HEK293T (cell line): ENCODE measurements at regions not wholly inside any gene's neighbourhood (a gene's known extent, or its start where the extent isn't known, plus 50 kb on each side); places are given as distances from the start of the nearest gene placed in this dataset.

Source experiments
- ARNT ChIP-seq: fragments of 450-650 bp; IDR thresholded peaks from 2 replicates; pipeline ENCODE4 v1.6.1; 2017; ENCODE audit warnings: mild to moderate bottlenecking
- LEF1 ChIP-seq: fragments of 450-650 bp; IDR thresholded peaks from 2 replicates; pipeline ENCODE4 v1.6.1; 2017; ENCODE audit warnings: mild to moderate bottlenecking, borderline replicate concordance

GRCh38 chr13:73687929-73688328, 446.3 kb downstream of the KLF12 start:
- TF ChIP-seq ARNT = no peak
- no peak for TF ChIP-seq LEF1
